ENCODE measurements at regions not wholly inside any gene's neighbourhood (a gene's known extent, or its start where the extent isn't known, plus 50 kb on each side); places are given as distances from the start of the nearest gene placed in this dataset.

- Histone ChIP-seq H3K4me2 (no peak overlapping the region), H3K79me2 (ENCODE audit: insufficient read depth) (no peaks in the 10 kb centered on the region), H3K27ac (ENCODE audit: low read depth in 2 of 2, low read length in 1 of 2) (no peak overlapping the region), H3F3A (replicated peaks; ENCODE audit: insufficient read depth) (no peaks in the 10 kb centered on the region), H3K9ac (no peak overlapping the region), H3K9me3 (no peaks in the 10 kb centered on the region), H3K4me3 (ENCODE audit: low read depth in 2 of 2, low read length in 1 of 2) (no peak overlapping the region), H3K9me2 (no peaks in the 10 kb centered on the region), H3K27me3 (ENCODE audit: insufficient read depth) (no peaks in the 10 kb centered on the region), H2AFZ (ENCODE audit: low read depth) (no peak overlapping the region), H4K20me1 (ENCODE audit: insufficient read depth) (no peaks in the 10 kb centered on the region), H3K4me1 (ENCODE audit: control insufficient read depth in 1 of 2, insufficient read depth in 2 of 2, low read depth in 1 of 2, low read length in 1 of 2) (no peaks in the 10 kb centered on the region), H3K36me3 (replicated peaks in 1 of 2; ENCODE audit: control insufficient read depth in 1 of 2, insufficient read depth in 2 of 2, low read length in 1 of 2) (no peaks in the 10 kb centered on the region)
- no peak for DNase-seq
- ChIA-PET CTCF (no interaction called here), POLR2A (no interaction called here)
- 19% methylated on average over 9 of the region's 9 CpGs for WGBS (ENCODE audit: low lambda C conversion rate)
- TF ChIP-seq NFIC (IDR thresholded peaks at IDR 0.05; ENCODE audit: borderline replicate concordance) (no peak), EZH2phosphoT487 (IDR thresholded peaks at IDR 0.05; ENCODE audit: borderline replicate concordance, low read depth) (no peak), IRF3 (IDR thresholded peaks at IDR 0.05; ENCODE audit: low read depth, low read length) (no peak), SMC3 (IDR thresholded peaks at IDR 0.05; ENCODE audit: low read depth, low read length) (no peak), POLR2AphosphoS5 (IDR thresholded peaks at IDR 0.05; ENCODE audit: low read depth, low read length) (no peak), RAD21 (IDR thresholded peaks at IDR 0.05; ENCODE audit: low read length) (no peak), FOXJ3 (CRISPR knock-in tag; IDR thresholded peaks at IDR 0.05) (no peak), RXRA (IDR thresholded peaks at IDR 0.05; ENCODE audit: borderline replicate concordance, low read depth) (no peak), SIN3A (IDR thresholded peaks at IDR 0.05; ENCODE audit: borderline replicate concordance, low read depth, low read length) (no peak), PBX3 (IDR thresholded peaks at IDR 0.05) (no peak), EP300 (IDR thresholded peaks at IDR 0.05; ENCODE audit: borderline replicate concordance in 1 of 2, low read depth in 1 of 2, low read length in 1 of 2) (no peak), MXI1 (IDR thresholded peaks at IDR 0.05; ENCODE audit: low read depth, low read length) (no peak), CTCF (IDR thresholded peaks at IDR 0.05) (no peak), RFX5 (IDR thresholded peaks at IDR 0.05; ENCODE audit: low read length) (no peak), GABPA (IDR thresholded peaks at IDR 0.05; ENCODE audit: low read depth) (no peak), REST (IDR thresholded peaks at IDR 0.05; ENCODE audit: low read depth, low read length) (no peak), FOXM1 (IDR thresholded peaks at IDR 0.05; ENCODE audit: low read depth) (no peak), TAF1 (IDR thresholded peaks at IDR 0.05; ENCODE audit: borderline replicate concordance, low read depth, low read length) (no peak), USF2 (IDR thresholded peaks at IDR 0.05; ENCODE audit: borderline replicate concordance, low read depth, low read length) (no peak)
Measured at GRCh38 chr12:115817389-115817788, 460.1 kb downstream of the MED13L start.

Data from SK-N-SH (cell line).